ENCODE measurements at regions not wholly inside any gene's neighbourhood (a gene's known extent, or its start where the extent isn't known, plus 50 kb on each side); places are given as distances from the start of the nearest gene placed in this dataset.
"Not testable (repeated sequence)": the region's sequence is repeated elsewhere in the genome, so short reads cannot be mapped to it uniquely, and the experiment has no call there.

DNA sequence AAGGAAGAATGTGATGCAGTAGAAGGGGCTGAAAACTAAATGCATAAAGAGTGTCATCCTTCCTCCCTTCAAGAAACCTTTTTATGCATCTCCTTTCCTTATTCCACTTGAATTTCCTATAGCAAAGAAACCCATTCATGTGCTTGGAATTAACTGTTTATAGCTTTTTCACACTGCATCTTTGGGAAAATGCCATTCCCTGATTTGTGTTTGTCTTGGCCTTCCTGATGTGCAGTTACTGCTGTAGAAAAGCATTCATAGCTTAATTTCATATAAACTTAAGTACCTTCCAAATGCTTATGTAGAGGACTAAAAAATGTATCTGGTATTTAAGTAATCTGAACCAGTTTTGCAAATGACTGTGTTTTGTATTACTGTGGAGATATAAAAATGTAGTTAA lies 61.8 kb downstream of the SDR9C7 start:
- peaks cover 5% of the 10 kb centered on the region for H3K9me3 ChIP-seq (ENCODE audit: severe bottlenecking)
- H3K27ac ChIP-seq = no peak overlapping the region
- no peak overlapping the region for H3K4me3 ChIP-seq (ENCODE audit: low read depth, low read length)
- TF ChIP-seq, protein P1, sequence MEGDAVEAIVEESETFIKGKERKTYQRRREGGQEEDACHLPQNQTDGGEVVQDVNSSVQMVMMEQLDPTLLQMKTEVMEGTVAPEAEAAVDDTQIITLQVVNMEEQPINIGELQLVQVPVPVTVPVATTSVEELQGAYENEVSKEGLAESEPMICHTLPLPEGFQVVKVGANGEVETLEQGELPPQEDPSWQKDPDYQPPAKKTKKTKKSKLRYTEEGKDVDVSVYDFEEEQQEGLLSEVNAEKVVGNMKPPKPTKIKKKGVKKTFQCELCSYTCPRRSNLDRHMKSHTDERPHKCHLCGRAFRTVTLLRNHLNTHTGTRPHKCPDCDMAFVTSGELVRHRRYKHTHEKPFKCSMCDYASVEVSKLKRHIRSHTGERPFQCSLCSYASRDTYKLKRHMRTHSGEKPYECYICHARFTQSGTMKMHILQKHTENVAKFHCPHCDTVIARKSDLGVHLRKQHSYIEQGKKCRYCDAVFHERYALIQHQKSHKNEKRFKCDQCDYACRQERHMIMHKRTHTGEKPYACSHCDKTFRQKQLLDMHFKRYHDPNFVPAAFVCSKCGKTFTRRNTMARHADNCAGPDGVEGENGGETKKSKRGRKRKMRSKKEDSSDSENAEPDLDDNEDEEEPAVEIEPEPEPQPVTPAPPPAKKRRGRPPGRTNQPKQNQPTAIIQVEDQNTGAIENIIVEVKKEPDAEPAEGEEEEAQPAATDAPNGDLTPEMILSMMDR (IDR thresholded peaks at IDR 0.05; ENCODE audit: low read depth, low read length) = no peak
- no peaks in the 10 kb centered on the region for H3K36me3 ChIP-seq
- DNase-seq = no peak
- peaks cover 8% of the 10 kb centered on the region for H3K27me3 ChIP-seq (ENCODE audit: insufficient read depth, low read depth, severe bottlenecking)

GRCh38 chr12:56867216-56867615 lies 67.0 kb downstream of the SDR9C7 start:
- H3K9me3 ChIP-seq (ENCODE audit: severe bottlenecking) = peaks cover 33% of the 10 kb centered on the region

GRCh38 chr12:56866493-56866892 lies 67.7 kb downstream of the SDR9C7 start:
- DNase-seq = no peak
- Histone ChIP-seq H3K27me3 (ENCODE audit: insufficient read depth, low read depth, severe bottlenecking) (no peaks in the 10 kb centered on the region), H3K4me3 (ENCODE audit: low read depth, low read length) (no peak overlapping the region), H3K36me3 (no peaks in the 10 kb centered on the region), H3K9me3 (ENCODE audit: severe bottlenecking) (peaks cover 33% of the 10 kb centered on the region), H3K27ac (no peak overlapping the region)
- TF ChIP-seq, protein P1 (IDR thresholded peaks at IDR 0.05; ENCODE audit: low read depth, low read length) = no peak

More at GRCh38 chr12:56867216-56867615, 67.0 kb downstream of the SDR9C7 start:
- no peak for DNase-seq
- no peaks in the 10 kb centered on the region for H3K36me3 ChIP-seq
- H3K27ac ChIP-seq = no peak overlapping the region
- TF ChIP-seq, protein P1 (IDR thresholded peaks at IDR 0.05; ENCODE audit: low read depth, low read length) = no peak
- no peaks in the 10 kb centered on the region for H3K27me3 ChIP-seq (ENCODE audit: insufficient read depth, low read depth, severe bottlenecking)
- no peak overlapping the region for H3K4me3 ChIP-seq (ENCODE audit: low read depth, low read length)

DNA sequence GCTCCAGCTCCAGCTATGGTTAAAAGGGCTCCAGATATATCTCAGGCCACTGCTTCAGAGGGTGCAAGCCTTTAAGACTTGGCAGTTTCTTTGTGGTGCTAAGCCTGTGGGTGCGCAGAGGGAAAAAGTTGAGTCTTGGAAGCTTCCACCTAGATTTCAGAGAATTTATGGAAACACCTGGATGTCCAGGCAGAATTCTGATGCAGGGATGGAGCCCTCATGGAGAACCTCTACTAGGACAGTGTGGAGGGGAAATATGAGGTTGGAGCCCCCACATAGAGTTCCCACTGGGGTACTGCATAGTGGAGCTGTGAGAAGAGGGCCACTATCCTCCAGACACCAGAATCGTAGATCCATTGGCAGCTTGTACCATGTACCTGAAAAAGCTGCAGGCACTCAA lies 69.9 kb downstream of the SDR9C7 start:
- TF ChIP-seq, protein P1 (IDR thresholded peaks at IDR 0.05; ENCODE audit: low read depth, low read length) = no peak
- Histone ChIP-seq H3K27me3 (ENCODE audit: insufficient read depth, low read depth, severe bottlenecking) (no peaks in the 10 kb centered on the region), H3K27ac (no peak overlapping the region), H3K9me3 (ENCODE audit: severe bottlenecking) (peaks cover 33% of the 10 kb centered on the region), H3K4me3 (ENCODE audit: low read depth, low read length) (no peak overlapping the region), H3K36me3 (no peaks in the 10 kb centered on the region)
- DNase-seq = no peak

DNA sequence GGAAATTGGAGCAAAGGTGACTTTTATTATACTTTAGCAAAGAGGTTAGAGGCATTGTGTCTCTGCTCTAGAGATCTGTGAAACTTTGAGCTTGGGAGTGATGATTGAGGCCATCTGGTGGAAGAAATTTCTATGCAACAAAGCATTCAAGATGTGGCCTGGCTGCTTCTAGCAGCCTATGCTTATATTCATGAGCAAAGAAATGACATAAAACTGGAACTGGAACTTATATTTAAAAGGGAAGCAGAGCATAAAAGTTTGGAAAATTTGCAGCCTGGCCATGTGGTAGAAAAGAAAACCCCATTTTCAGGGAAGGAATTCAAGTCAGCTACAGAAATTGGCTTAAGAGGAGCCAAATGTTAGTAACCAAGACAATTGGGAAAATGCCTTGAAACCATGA lies 70.4 kb downstream of the SDR9C7 start:
- H3K27ac ChIP-seq = no peak overlapping the region
- TF ChIP-seq, protein P1 (IDR thresholded peaks at IDR 0.05; ENCODE audit: low read depth, low read length) = no peak
- H3K36me3 ChIP-seq = no peaks in the 10 kb centered on the region
- no peak for DNase-seq
- no peaks in the 10 kb centered on the region for H3K27me3 ChIP-seq (ENCODE audit: insufficient read depth, low read depth, severe bottlenecking)
- no peak overlapping the region for H3K4me3 ChIP-seq (ENCODE audit: low read depth, low read length)
- H3K9me3 ChIP-seq (ENCODE audit: severe bottlenecking) = peaks cover 33% of the 10 kb centered on the region

DNA sequence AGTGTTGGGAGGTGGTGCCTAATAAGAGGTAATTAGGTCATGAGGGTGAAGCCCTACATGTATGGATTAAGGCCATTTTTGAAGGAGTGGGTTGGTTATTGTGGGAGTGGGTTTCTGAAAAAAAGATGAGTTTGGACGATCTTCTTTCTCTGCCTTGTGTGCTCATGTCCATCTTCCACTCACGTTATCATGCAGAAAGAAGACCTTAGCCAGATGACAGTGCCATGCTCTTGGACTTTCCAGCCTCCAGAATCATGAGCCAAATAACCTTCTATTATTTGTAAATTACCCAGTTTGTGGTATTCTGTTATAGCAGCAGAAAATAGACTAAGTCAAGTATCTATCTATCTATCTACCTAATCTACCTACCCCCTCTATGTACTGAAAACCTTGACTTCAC lies 71.9 kb downstream of the SDR9C7 start:
- no peak overlapping the region for H3K27ac ChIP-seq
- H3K4me3 ChIP-seq (ENCODE audit: low read depth, low read length) = no peak overlapping the region
- no peaks in the 10 kb centered on the region for H3K36me3 ChIP-seq
- H3K27me3 ChIP-seq (ENCODE audit: insufficient read depth, low read depth, severe bottlenecking) = no peaks in the 10 kb centered on the region
- H3K9me3 ChIP-seq (ENCODE audit: severe bottlenecking) = peaks cover 27% of the 10 kb centered on the region
- DNase-seq = no peak
- TF ChIP-seq, protein P1 (IDR thresholded peaks at IDR 0.05; ENCODE audit: low read depth, low read length) = no peak

- not testable (repeated sequence) for H3K27me3 ChIP-seq (ENCODE audit: insufficient read depth, low read depth, severe bottlenecking); H3K36me3 ChIP-seq; DNase-seq; H3K4me3 ChIP-seq (ENCODE audit: low read depth, low read length); H3K9me3 ChIP-seq (ENCODE audit: severe bottlenecking); H3K27ac ChIP-seq
Measured at GRCh38 chr12:56853392-56853978, 80.7 kb downstream of the SDR9C7 start.

Data from WERI-Rb-1 (cell line).